Uterus (tissue), 3 donors: ENCODE measurements at regions not wholly inside any gene's neighbourhood (a gene's known extent, or its start where the extent isn't known, plus 50 kb on each side); places are given as distances from the start of the nearest gene placed in this dataset.

ENCODE experiments used
- DNase-seq, 2 donors: peaks; one replicate each; pipeline ENCODE4 v3.0.0-alpha.2; 2019 to 2020
- H3K27ac ChIP-seq, 2 donors: fragments of 200-600 bp; sonication (generic); 1 replicate in 1 of 2; 2 replicates in 1 of 2; pipeline ENCODE4 v1.5.1; 2016 to 2018
- H3K27me3 ChIP-seq, 2 donors: fragments of 200-600 bp; sonication (generic); one replicate each; pipeline ENCODE4 v1.5.1; 2018 to 2019; ENCODE audit warnings: control low read depth in 1 of 2
- H3K36me3 ChIP-seq, 2 donors: fragments of 200-600 bp; sonication (generic); one replicate each; pipeline ENCODE4 v1.5.1; 2019; ENCODE audit warnings: control low read depth in 1 of 2
- H3K4me1 ChIP-seq, 2 donors: fragments of 200-600 bp; sonication (generic); one replicate each; pipeline ENCODE4 v1.5.1; 2018 to 2019; ENCODE audit warnings: control low read depth in 1 of 2
- H3K4me3 ChIP-seq, 2 donors: fragments of 200-600 bp; sonication (generic); 1 replicate in 1 of 2; 2 replicates in 1 of 2; pipeline ENCODE4 v1.5.1; 2018 to 2019; ENCODE audit warnings: mild to moderate bottlenecking in 1 of 2
- H3K9me3 ChIP-seq, 2 donors: fragments of 200-600 bp; sonication (generic); one replicate each; pipeline ENCODE4 v1.5.1; 2019; ENCODE audit warnings: control low read depth in 1 of 2
- POLR2A ChIP-seq, 2 donors: fragments of 450-650 bp; IDR thresholded peaks; one replicate each; pipeline ENCODE4 v1.6.1; 2016; ENCODE audit warnings: antibody characterized with exemption in 2 of 2, mild to moderate bottlenecking in 1 of 2, moderate library complexity in 1 of 2
- intact Hi-C: fragments of 100-400 bp; cut with DNase I; formaldehyde crosslinking; loops from one replicate; pipeline ENCODE4 v1.15.1; 2023; ENCODE audit warnings: low total_unique reads
- TF ChIP-seq, protein P1 (sequence below), 4 experiments: fragments of 200-600 bp in 2 of 4; fragments of 450-650 bp in 2 of 4; sonication (generic) in 2 of 4; IDR thresholded peaks; one replicate each; pipeline ENCODE4 v1.5.1; 2016 to 2019; ENCODE audit warnings: antibody characterized with exemption in 4 of 4, mild to moderate bottlenecking in 2 of 4, moderate library complexity in 1 of 4
- donor health status: DM: yes; HTN: yes; CAD: no.

DNA sequence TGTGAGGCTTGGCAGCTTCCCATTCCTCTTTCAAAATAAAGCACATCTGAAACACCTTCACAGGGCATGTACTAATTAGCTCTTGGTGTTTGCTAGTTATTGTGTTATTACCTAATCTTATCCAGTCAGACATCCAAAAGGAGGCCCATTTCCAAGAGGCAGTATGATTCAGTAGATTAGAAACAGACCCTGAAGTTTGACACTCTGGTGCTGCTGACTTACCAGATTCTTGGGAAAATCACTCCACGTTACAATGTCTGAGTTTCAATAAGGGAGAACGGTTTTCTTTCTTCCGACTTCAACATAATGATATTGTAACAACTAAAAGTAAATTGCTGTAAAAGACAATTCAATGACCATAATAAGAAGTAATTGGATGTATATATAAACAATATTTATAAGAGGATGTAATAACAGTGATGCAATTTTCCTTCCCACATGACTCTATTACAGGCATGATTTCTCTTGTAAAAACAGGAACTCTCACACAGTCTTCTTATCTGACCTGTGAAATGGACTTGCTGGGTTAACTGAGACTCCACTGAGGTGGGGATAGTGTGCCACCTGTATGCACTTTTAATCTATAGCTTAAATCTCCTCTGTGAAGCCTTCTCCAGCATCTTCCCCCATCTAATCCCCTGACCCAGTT is 181.3 kb upstream of the ELL2 start:
- Histone ChIP-seq H3K27me3 (no peaks in the 10 kb centered on the region), H3K27ac (no peak overlapping the region), H3K36me3 (no peaks in the 10 kb centered on the region), H3K4me3 (no peak overlapping the region), H3K9me3 (no peaks in the 10 kb centered on the region), H3K4me1 (no peaks in the 10 kb centered on the region)
- TF ChIP-seq POLR2A (IDR thresholded peaks at IDR 0.05): no peak
- TF ChIP-seq, protein P1, sequence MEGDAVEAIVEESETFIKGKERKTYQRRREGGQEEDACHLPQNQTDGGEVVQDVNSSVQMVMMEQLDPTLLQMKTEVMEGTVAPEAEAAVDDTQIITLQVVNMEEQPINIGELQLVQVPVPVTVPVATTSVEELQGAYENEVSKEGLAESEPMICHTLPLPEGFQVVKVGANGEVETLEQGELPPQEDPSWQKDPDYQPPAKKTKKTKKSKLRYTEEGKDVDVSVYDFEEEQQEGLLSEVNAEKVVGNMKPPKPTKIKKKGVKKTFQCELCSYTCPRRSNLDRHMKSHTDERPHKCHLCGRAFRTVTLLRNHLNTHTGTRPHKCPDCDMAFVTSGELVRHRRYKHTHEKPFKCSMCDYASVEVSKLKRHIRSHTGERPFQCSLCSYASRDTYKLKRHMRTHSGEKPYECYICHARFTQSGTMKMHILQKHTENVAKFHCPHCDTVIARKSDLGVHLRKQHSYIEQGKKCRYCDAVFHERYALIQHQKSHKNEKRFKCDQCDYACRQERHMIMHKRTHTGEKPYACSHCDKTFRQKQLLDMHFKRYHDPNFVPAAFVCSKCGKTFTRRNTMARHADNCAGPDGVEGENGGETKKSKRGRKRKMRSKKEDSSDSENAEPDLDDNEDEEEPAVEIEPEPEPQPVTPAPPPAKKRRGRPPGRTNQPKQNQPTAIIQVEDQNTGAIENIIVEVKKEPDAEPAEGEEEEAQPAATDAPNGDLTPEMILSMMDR (IDR thresholded peaks at IDR 0.05): no peak
- DNase-seq: no peak
- intact Hi-C loops: no loop called here

DNA sequence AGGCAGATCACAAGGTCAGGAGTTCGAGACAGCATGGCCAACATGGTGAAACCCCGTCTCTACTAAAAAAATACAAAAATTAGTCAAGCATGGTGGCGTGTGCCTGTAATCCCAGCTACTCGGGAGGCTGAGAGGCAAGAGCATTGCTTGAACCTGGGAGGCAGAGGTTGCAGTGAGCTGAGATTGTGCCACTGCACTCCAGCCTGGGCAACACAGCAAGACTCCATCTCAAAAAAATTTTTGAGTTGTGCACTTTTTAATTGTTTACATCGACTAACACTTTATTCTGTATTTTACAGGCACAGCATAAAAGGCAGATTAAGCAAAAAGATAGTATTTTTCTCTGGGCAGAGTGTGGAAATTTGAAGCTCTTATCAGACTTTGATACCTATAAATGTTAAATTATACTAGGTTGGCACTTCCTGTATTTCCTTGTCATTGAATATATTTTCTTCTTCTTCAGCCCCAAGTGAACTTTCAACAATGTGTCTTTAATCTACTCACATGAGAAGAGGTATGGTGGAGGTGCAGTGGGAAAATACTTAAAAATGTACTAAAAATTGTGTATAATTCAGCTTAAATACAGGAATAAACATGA is 180.6 kb upstream of the ELL2 start:
- TF ChIP-seq, protein P1 (IDR thresholded peaks at IDR 0.05): no peak
- no peak for TF ChIP-seq POLR2A (IDR thresholded peaks at IDR 0.05)

DNA sequence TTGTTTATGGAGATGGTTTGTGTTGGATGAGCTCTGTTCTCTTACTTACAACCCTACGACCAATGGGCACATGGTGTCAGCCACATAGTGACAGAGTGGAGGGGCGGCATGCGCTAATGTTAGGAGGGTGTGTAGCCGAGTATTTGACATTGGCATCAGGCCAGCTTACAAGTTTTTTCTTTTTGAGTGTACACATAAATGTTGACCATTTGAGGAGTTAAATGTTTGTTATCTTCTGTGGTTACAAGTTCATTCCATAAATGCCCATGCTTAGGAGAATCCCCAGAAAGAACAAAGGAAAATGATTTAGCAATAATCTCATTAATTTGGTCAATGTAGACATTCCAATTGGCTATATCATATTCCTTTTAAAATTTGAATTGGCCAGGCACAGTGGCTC is 180.1 kb upstream of the ELL2 start:
- no peak overlapping the region for H3K27ac ChIP-seq
- H3K9me3 ChIP-seq: no peaks in the 10 kb centered on the region
- intact Hi-C loops: no loop called here
- H3K36me3 ChIP-seq: no peaks in the 10 kb centered on the region
- no peaks in the 10 kb centered on the region for H3K4me1 ChIP-seq
- no peak overlapping the region for H3K4me3 ChIP-seq
- H3K27me3 ChIP-seq: no peaks in the 10 kb centered on the region
- DNase-seq: no peak
- TF ChIP-seq, protein P1 (IDR thresholded peaks at IDR 0.05): no peak
- no peak for TF ChIP-seq POLR2A (IDR thresholded peaks at IDR 0.05)

More for the DNA sequence above, 180.6 kb upstream of the ELL2 start:
- intact Hi-C loops: no loop called here
- Histone ChIP-seq H3K27me3 (no peaks in the 10 kb centered on the region), H3K27ac (no peak overlapping the region), H3K4me3 (no peak overlapping the region), H3K9me3 (no peaks in the 10 kb centered on the region), H3K36me3 (no peaks in the 10 kb centered on the region), H3K4me1 (no peaks in the 10 kb centered on the region)
- DNase-seq: no peak

DNA sequence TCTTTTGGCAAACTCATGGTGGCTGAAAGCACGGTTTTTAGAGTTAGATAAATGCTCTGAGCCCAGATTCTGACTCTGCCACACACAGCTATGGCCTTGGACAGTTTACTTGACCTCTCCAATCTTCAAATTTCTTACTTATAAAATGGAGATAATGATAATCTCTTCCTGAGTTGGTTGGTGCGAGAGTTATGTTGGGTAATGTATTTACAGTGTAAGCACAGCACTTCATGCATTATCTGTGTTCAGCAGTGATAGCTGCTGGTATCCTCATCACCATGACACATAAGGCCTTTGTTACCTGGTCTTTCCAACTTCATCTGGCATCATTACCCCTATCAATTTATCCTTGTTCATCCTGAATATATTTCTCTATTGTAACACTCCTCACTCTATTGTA is 178.8 kb upstream of the ELL2 start:
- Histone ChIP-seq H3K4me1 (no peaks in the 10 kb centered on the region), H3K27me3 (no peaks in the 10 kb centered on the region), H3K36me3 (no peaks in the 10 kb centered on the region), H3K4me3 (no peak overlapping the region), H3K27ac (no peak overlapping the region), H3K9me3 (no peaks in the 10 kb centered on the region)
- DNase-seq: no peak
- intact Hi-C loops: no loop called here
- no peak for TF ChIP-seq POLR2A (IDR thresholded peaks at IDR 0.05)
- TF ChIP-seq, protein P1 (IDR thresholded peaks at IDR 0.05): no peak

DNA sequence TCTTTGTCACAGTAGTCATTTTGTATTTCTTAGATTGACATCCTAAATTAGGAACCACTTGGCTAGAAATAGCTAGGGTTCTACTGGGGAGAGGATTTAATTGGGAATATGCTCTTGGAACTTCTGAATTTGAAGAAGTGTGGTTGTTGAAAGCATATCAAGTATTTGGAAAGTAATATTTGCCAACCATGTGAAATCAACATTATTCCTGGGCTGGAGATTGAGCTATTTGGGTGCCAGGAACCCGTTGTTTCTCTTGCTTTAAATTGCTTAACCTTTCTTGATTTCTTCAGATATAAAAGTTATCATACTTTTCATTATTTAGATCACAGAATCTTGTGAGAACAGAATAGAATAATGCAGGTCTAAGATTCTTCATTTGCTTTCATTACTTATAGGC is 178.4 kb upstream of the ELL2 start:
- no peaks in the 10 kb centered on the region for H3K4me1 ChIP-seq
- no peaks in the 10 kb centered on the region for H3K36me3 ChIP-seq
- H3K27ac ChIP-seq: no peak overlapping the region
- H3K27me3 ChIP-seq: no peaks in the 10 kb centered on the region
- TF ChIP-seq, protein P1 (IDR thresholded peaks at IDR 0.05): no peak
- TF ChIP-seq POLR2A (IDR thresholded peaks at IDR 0.05): no peak
- no peak overlapping the region for H3K4me3 ChIP-seq
- DNase-seq: no peak
- H3K9me3 ChIP-seq: no peaks in the 10 kb centered on the region
- intact Hi-C loops: no loop called here
